Erythroblast (primary cell): ENCODE measurements at regions not wholly inside any gene's neighbourhood (a gene's known extent, or its start where the extent isn't known, plus 50 kb on each side); places are given as distances from the start of the nearest gene placed in this dataset.

ENCODE experiments used
- GATA1 ChIP-seq: IDR thresholded peaks from 2 replicates; pipeline ENCODE4 v1.6.1; 2011; ENCODE audit warnings: low read depth, mild to moderate bottlenecking, control low read depth, low read length, moderate library complexity
- POLR2A ChIP-seq: IDR thresholded peaks from 2 replicates; pipeline ENCODE4 v1.6.1; 2011; ENCODE audit warnings: mild to moderate bottlenecking, low read length

GRCh38 chr4:104881136-104881886 is 265.4 kb upstream of the TET2 start:
- TF ChIP-seq POLR2A (no peak), GATA1 (no peak)
